HG03175 (cell line): ENCODE measurements at regions not wholly inside any gene's neighbourhood (a gene's known extent, or its start where the extent isn't known, plus 50 kb on each side); places are given as distances from the start of the nearest gene placed in this dataset.

Experiments used
- ATAC-seq: cut with Tn5 transposase; IDR thresholded peaks from one replicate; pipeline ENCODE4 v1.9.1; 2021; ENCODE audit warnings: mild to moderate bottlenecking, moderate library complexity; ENCODE audit not compliant: unreplicated experiment

DNA sequence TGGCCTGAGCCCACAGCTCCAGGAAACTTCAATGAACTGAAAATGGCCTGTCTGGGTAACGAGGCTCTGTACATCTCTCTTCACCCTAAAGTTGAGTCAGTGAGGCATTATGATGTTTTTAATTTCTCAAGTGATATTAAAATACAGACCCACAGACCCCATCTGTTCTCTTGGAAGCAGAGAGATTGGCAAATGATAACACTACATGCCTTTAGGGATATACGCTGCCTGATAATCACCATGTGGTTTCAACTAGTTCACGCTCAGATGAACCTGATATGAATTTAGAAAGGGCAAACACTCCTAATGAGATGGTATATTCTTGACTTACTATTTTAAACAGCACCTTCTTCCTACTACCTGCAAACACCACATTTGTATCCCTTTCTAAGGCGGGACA is 127.5 kb downstream of the RFC3 start:
- ATAC-seq = no peak

GRCh38 chr13:33953203-33953602 is 135.3 kb downstream of the RFC3 start:
- no peak for ATAC-seq

DNA sequence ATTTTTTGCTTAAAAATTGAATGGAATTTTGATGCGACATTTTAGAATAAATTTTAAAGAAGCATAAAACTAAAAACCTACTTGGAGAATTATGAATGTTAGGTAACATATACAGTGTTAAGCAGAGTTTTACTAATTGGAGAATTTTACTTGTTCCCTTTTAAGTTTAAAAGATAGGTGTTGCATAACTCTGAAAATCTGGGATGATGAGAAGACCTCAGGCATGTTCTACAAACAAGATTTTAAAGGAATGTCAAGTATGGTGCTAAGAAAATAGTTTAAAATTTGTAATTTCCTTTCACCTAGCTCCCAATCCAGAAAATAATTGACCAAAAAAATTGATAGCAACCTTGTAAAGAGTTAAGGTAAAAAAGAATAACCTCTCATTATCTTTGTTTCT is 135.8 kb downstream of the RFC3 start:
- no peak for ATAC-seq

- no peak for ATAC-seq
These were observed 138.4 kb downstream of the RFC3 start for GRCh38 chr13:33956346-33956745.

DNA sequence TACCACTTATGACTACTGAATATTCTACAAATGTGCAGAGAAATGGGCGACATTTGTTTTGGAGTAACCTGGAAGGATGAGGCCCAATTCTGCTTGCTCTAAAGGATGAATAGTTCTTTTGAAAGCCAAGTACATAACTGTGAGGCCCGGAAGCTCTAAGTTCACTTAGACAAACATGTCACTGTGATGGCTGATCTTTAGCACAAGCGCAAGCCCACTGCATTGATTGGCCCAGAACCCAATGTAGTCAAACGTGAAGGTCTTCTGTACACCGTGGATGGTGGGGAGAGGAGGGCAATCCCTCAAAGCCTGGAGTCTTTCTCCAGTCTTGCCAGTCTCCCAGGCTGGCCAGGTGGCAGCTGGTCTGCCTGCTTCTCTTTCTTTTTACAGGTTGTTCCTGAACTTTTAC is 139.6 kb downstream of the RFC3 start:
- no peak for ATAC-seq

DNA sequence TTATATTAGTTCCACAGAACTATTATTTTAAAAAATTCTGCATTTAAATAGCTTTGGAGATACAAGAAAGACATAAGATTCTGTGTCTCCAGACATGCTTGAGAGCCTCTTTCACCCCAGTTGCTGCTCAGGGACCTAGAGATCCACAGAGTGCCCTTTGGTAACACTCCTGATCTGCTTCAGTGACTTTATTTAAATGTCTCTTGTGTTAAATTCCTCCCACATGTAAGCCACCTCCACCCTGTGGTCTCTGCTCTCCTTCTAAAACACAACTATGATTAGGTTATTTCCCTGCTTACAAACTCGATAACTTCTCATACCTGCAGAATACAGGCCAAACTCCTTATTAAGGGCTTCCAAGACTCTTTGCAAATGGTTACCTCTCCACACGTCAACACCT is 141.0 kb downstream of the RFC3 start:
- ATAC-seq = no peak

DNA sequence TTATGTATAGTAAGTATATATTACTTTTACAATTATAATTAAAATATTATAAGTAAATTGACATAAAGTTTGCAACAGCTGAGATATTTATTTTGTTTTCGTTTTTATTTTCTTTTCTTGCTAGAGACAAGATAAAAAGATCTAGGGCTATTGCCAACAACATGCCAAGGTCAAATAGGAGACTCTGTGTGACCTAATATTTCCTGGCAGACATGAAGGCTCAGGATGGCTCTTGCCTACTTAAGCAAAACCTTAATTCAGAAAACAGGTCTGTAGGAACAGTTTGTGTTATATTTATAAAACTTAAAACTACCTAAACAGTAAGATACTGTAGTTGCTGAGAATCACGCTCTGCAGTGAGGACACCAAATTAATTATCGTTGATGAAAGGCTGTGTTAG is 145.2 kb downstream of the RFC3 start:
- no peak for ATAC-seq

DNA sequence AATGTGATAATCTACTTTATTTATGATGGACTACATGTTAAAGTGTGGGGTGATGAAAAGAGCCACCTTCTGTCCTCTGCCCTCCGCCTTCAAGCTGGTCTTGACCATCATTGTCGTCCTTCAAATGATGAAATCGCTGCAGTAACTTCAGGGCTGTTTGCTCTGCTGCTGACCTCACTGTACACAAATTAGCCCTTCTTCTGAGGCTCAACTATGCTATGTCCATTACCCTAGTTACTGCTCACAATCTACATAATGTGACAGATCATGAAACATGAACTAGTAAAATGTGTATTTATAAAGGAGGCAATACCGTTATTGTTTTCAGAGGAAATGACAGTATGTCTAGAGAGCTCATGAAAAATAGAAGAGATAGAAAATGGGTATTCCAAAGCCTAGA is 145.9 kb downstream of the RFC3 start:
- ATAC-seq = no peak

- ATAC-seq = no peak
These were observed 150.9 kb downstream of the RFC3 start for GRCh38 chr13:33968520-33969507.

GRCh38 chr13:33970746-33971561 is 153.0 kb downstream of the RFC3 start:
- no peak for ATAC-seq

- no peak for ATAC-seq
These were observed 153.5 kb downstream of the RFC3 start for GRCh38 chr13:33971562-33971819.

GRCh38 chr13:33973194-33973593 is 155.2 kb downstream of the RFC3 start:
- ATAC-seq = no peak

DNA sequence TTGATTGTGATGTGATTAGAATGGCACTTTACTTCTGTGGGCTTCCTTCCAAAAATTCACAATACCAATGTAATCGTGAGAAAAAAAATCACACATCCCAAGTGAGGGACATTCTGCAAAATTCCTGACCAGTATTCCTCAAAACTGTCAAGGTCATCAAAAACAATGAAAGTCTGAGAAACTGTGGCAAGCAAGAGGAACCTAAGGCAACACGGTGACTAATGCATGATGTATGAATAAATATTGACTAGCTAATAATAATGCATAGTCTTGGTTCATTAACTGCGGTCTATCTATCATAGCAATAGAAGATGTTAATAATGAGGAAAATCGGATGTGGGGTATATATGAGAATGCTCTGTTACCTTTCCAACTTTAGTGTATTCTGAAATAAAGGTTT is 159.0 kb downstream of the RFC3 start:
- no peak for ATAC-seq

GRCh38 chr13:33978653-33979052 is 160.7 kb downstream of the RFC3 start:
- no peak for ATAC-seq

DNA sequence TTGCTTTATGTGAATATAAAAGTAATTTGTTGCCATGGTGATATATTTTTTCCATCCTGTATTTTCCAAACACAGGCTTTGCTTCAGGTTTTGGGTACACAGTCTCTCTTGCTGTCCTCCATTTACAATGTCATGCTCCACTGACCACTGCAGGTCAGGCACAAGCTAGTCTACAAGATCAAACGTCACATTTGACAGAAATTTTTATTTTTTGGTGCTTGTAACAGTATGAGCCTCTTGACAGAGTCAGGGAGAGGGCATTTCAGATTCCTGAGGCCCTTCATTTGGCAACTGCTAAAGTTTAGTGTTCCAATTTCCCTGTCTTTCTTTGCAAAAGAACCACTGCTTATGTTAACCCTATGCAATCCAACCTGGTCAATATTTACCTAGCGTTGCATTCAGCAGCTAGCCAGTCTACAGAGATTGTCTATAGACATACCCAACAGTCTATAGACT is 175.0 kb downstream of the RFC3 start:
- ATAC-seq = no peak

- peak; percentile 68 for ATAC-seq
These were observed 176.2 kb downstream of the RFC3 start for GRCh38 chr13:33994198-33994597.

- ATAC-seq = no peak
These were observed 177.0 kb downstream of the RFC3 start for GRCh38 chr13:33994826-33995502.

DNA sequence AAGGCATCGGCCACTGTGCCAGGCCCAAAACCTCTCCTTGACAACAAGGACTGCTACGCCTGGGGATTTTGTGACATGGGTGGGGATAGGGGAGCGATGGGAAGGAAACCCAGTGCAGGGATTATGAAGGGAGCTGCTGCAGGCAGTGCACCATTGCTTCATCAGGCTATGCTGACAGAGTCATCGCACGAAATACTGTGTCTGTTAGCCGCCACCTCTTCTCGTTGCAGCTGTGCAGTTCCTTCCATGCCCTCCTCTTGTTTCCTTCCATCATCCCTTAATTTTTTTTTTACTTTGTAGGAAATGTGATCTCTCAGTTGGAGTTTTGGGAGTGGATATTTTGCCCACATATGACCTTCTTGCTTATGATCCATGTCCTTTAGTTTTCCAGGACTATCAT is 178.7 kb downstream of the RFC3 start:
- no peak for ATAC-seq

DNA sequence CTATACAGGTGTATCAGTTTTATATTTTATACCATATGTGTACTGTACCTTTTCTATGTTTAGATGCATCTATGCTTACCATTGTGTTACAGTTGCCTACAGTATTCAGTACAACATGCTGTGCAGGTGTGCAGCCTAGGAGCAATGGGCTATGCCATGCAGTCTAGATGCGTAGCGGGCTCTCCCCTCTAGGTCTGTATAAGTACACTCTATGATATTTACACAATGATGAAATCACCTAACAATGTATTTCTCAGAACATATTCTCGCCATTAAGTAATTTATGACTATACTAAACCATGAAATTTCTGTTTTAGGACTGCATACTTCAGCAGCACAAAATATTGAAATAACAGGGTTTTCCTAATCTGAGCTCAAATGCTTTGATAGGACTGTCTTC is 179.6 kb downstream of the RFC3 start:
- ATAC-seq = no peak

GRCh38 chr13:33999811-34000605 is 182.1 kb downstream of the RFC3 start:
- no peak for ATAC-seq

- no peak for ATAC-seq
These were observed 183.0 kb downstream of the RFC3 start for GRCh38 chr13:34000955-34001354.
